Loucy (cell line): ENCODE measurements at regions not wholly inside any gene's neighbourhood (a gene's known extent, or its start where the extent isn't known, plus 50 kb on each side); places are given as distances from the start of the nearest gene placed in this dataset.
"Not testable (repeated sequence)": the region's sequence is repeated elsewhere in the genome, so short reads cannot be mapped to it uniquely, and the experiment has no call there.

ENCODE experiments used
- H2AFZ ChIP-seq: fragments of 200-600 bp; sonication (generic); 2 replicates; pipeline ENCODE4 v1.6.0; 2016; ENCODE audit warnings: antibody characterized with exemption, mild to moderate bottlenecking, low read length, moderate library complexity
- H3F3A ChIP-seq: fragments of 200-600 bp; 2 replicates; pipeline ENCODE4 v1.6.0; 2016; ENCODE audit warnings: antibody characterized with exemption, low read depth, mild to moderate bottlenecking
- H3K27me3 ChIP-seq: fragments of 200-600 bp; sonication (generic); 2 replicates; pipeline ENCODE4 v1.6.1; 2014; ENCODE audit warnings: low read length, mild to moderate bottlenecking; ENCODE audit not compliant: insufficient read depth, poor library complexity, severe bottlenecking
- H3K36me3 ChIP-seq: fragments of 200-600 bp; sonication (generic); 2 replicates; pipeline ENCODE4 v1.6.1; 2016; ENCODE audit warnings: low read length; ENCODE audit not compliant: insufficient read depth
- H3K4me1 ChIP-seq: fragments of 200-600 bp; sonication (generic); 2 replicates; pipeline ENCODE4 v1.5.1; 2014; ENCODE audit warnings: low read length, mild to moderate bottlenecking; ENCODE audit not compliant: insufficient read depth, poor library complexity, severe bottlenecking
- H3K4me2 ChIP-seq: fragments of 200-600 bp; sonication (generic); 2 replicates; pipeline ENCODE4 v1.6.0; 2014; ENCODE audit warnings: antibody characterized with exemption, low read length, low read depth, mild to moderate bottlenecking; ENCODE audit not compliant: poor library complexity, severe bottlenecking
- H3K4me3 ChIP-seq: fragments of 200-600 bp; sonication (generic); 2 replicates; pipeline ENCODE4 v1.5.1; 2014; ENCODE audit warnings: low read length, mild to moderate bottlenecking, mixed read lengths; ENCODE audit not compliant: poor library complexity, severe bottlenecking
- H3K79me2 ChIP-seq: fragments of 200-600 bp; sonication (generic); 2 replicates; pipeline ENCODE4 v1.6.1; 2014; ENCODE audit warnings: low read length; ENCODE audit not compliant: insufficient read depth
- H3K9ac ChIP-seq: fragments of 200-600 bp; sonication (generic); 2 replicates; pipeline ENCODE4 v1.6.0; 2014; ENCODE audit warnings: mild to moderate bottlenecking, low read depth, low read length, moderate library complexity; ENCODE audit not compliant: poor library complexity, severe bottlenecking
- H3K9me2 ChIP-seq: fragments of 200-600 bp; sonication (generic); replicated peaks from 2 replicates; pipeline ENCODE4 v1.6.1; 2016; ENCODE audit warnings: low read depth, low read length, mixed read lengths
- H3K9me3 ChIP-seq: fragments of 200-600 bp; sonication (generic); 2 replicates; pipeline ENCODE4 v1.6.1; 2014; ENCODE audit warnings: mild to moderate bottlenecking, antibody characterized with exemption, low read length, low read depth; ENCODE audit not compliant: insufficient read depth
- H4K20me1 ChIP-seq: fragments of 200-600 bp; sonication (generic); 2 replicates; pipeline ENCODE4 v1.6.0; 2014; ENCODE audit warnings: antibody characterized with exemption, low read length, mild to moderate bottlenecking; ENCODE audit not compliant: insufficient read depth, poor library complexity, severe bottlenecking
- CTCF ChIP-seq: fragments of 200-600 bp; sonication (generic); conservative IDR thresholded peaks from 2 replicates; pipeline ENCODE4 v1.5.1; 2014; ENCODE audit warnings: mild to moderate bottlenecking, antibody characterized with exemption, low read length
- EZH2phosphoT487 ChIP-seq: fragments of 200-600 bp; IDR thresholded peaks from 2 replicates; pipeline ENCODE4 v1.6.1; 2018; ENCODE audit warnings: antibody characterized with exemption, mild to moderate bottlenecking, moderate library complexity, borderline replicate concordance

- Histone ChIP-seq H3F3A (no peaks in the 10 kb centered on the region), H3K4me3 (no peak overlapping the region), H2AFZ (no peak overlapping the region), H3K4me1 (no peaks in the 10 kb centered on the region), H3K9me2 (no peaks in the 10 kb centered on the region), H3K9ac (no peak overlapping the region), H3K36me3 (no peaks in the 10 kb centered on the region), H3K27me3 (no peaks in the 10 kb centered on the region), H4K20me1 (no peaks in the 10 kb centered on the region), H3K4me2 (no peak overlapping the region), H3K9me3 (no peaks in the 10 kb centered on the region), H3K79me2 (no peaks in the 10 kb centered on the region)
- no peak for TF ChIP-seq CTCF
- TF ChIP-seq EZH2phosphoT487: no peak
Measured at GRCh38 chr1:166390366-166391033, 223.7 kb upstream of the FAM78B start.

DNA sequence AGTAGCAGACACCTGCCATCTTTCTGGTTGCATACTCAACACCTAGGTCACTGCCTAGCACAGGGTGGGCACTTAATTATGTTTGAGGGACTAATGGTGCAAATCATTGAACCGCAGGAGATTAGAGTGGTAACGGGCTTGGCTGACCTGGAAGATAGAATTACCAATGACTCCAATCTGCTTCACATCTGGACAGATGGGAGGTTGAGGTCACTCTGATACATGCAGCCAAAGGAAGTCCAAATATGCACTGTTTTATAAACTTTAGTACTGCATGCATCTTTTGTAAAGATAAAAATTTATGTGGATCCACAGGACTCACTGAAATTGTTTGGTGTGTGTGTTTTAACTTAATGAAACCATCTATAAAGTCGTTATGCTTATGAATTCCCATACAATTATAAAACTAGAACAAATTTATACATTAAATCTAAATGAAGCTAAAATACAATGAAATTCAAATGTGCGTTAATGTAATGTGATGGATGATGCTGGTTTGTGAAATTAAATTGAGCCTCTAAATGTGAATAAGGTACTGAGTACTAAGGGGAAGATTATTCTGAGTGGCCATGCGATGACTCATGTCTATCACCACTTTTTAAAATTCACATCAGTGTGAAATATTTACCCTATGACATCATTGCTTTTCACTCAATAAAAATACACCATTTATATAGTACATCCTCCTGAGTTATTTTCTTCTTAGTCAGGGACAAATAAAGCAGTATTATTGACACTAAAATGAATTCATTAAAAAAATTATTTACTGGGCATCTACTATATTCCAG, 224.7 kb upstream of the FAM78B start:
- H2AFZ ChIP-seq: no peak overlapping the region
- H3K36me3 ChIP-seq: no peaks in the 10 kb centered on the region
- H3K79me2 ChIP-seq: no peaks in the 10 kb centered on the region
- no peak overlapping the region for H3K4me2 ChIP-seq
- TF ChIP-seq EZH2phosphoT487: no peak
- no peak for TF ChIP-seq CTCF
- H3F3A ChIP-seq: no peaks in the 10 kb centered on the region
- no peak overlapping the region for H3K9ac ChIP-seq
- no peak overlapping the region for H3K4me3 ChIP-seq
- no peaks in the 10 kb centered on the region for H3K9me2 ChIP-seq
- H4K20me1 ChIP-seq: no peaks in the 10 kb centered on the region
- H3K9me3 ChIP-seq: no peaks in the 10 kb centered on the region
- no peaks in the 10 kb centered on the region for H3K4me1 ChIP-seq
- no peaks in the 10 kb centered on the region for H3K27me3 ChIP-seq

DNA sequence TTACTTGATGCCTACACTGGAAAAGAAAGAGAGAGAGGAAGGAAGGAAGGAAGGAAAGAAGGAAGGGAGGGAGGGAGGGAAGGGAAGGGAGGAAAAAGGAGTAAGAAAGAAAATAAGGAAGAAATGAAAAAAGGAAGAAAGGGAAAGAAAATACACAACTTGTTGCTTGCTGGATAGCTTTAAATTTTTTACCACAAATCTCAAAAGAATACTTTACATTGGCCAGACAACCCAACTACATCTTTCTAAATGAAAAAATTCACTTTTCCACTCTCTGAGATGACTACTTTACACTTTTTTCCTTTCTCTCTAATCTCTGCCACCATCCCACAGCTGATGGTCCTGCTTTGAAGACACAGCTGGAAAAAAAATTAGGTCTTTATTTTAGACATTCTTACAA, 228.9 kb upstream of the FAM78B start:
- no peaks in the 10 kb centered on the region for H3F3A ChIP-seq
- no peaks in the 10 kb centered on the region for H3K9me3 ChIP-seq
- no peak overlapping the region for H3K4me3 ChIP-seq
- H3K9ac ChIP-seq: no peak overlapping the region
- no peaks in the 10 kb centered on the region for H3K4me1 ChIP-seq
- H3K4me2 ChIP-seq: no peak overlapping the region
- no peaks in the 10 kb centered on the region; the same call in 1 of the 2 replicates for H3K9me2 ChIP-seq
- no peaks in the 10 kb centered on the region for H4K20me1 ChIP-seq
- no peak for TF ChIP-seq CTCF
- TF ChIP-seq EZH2phosphoT487: no peak
- no peaks in the 10 kb centered on the region for H3K27me3 ChIP-seq
- H3K36me3 ChIP-seq: no peaks in the 10 kb centered on the region
- H3K79me2 ChIP-seq: no peaks in the 10 kb centered on the region
- no peak overlapping the region for H2AFZ ChIP-seq

DNA sequence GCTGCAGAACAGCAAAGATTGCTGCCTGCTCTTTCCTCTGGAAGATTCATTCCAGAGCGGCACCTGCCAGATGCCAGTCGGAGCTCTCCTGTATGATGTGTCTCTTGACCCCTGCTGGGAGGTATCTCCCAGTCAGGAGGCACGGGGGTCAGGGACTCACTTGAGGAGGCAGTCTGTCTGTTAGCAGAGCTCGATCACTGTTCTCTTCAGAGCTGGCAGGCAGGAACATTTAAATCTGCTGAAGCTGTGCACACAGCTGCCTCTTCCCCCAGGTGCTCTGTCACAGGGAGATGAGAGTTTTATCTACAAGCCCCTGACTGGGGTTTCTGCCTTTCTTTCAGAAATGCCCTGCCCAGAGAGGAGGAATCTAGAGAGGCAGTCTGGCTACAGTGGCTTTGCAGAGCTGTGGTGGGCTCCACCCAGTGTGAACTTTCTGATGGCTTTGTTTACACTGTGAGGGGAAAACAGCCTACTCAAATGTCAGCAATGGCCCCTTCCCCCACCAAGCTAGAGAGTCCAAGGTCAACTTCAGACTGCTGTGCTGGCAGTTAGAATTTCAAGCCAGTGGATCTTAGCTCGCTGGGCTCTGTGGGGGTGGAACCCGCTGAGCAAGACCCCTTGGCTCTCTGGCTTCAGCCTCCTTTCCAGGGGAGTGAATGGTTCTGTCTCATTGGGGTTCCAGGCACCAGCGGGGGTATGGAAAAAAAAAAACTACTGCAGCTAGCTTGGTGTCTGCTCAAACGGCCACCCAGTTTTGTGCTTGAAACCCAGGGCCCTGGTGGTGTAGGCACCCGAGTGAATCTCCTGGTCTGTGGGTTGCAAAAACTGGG, 242.7 kb upstream of the FAM78B start:
- H3F3A ChIP-seq, H3K27me3 ChIP-seq, H3K9me3 ChIP-seq, H3K4me1 ChIP-seq, H3K4me3 ChIP-seq, H3K9ac ChIP-seq, H3K4me2 ChIP-seq, H4K20me1 ChIP-seq, H2AFZ ChIP-seq, H3K79me2 ChIP-seq, H3K36me3 ChIP-seq, H3K9me2 ChIP-seq: not testable (repeated sequence)
